Psoas muscle (tissue), 7 donors: ENCODE measurements at regions not wholly inside any gene's neighbourhood (a gene's known extent, or its start where the extent isn't known, plus 50 kb on each side); places are given as distances from the start of the nearest gene placed in this dataset.
A peak's percentile ranks its signal among the peaks of the same experiment; 100 is the strongest.

Experiments
- ATAC-seq, 4 donors: fragments of 200-7000 bp; cut with Tn5 transposase; one replicate each; pipeline ENCODE4 v1.9.1; 2020; ENCODE audit warnings: moderate library complexity in 3 of 4, mild to moderate bottlenecking in 2 of 4
- DNase-seq, 2 donors: peaks; one replicate each; pipeline ENCODE4 v3.0.0-alpha.2; 2020
- H3K27ac ChIP-seq: fragments of 200-600 bp; one replicate; pipeline ENCODE4 v1.8.0; 2022
- H3K27me3 ChIP-seq, 3 donors: fragments of 200-600 bp in 1 of 3; one replicate each; pipeline versions ENCODE4 v1.6.1 to v1.8.0; 2013 to 2022; ENCODE audit warnings: low read length in 2 of 3, mild to moderate bottlenecking in 2 of 3, moderate library complexity in 1 of 3; ENCODE audit not compliant: insufficient read depth in 3 of 3
- H3K36me3 ChIP-seq, 2 donors: fragments of 200-600 bp in 1 of 2; one replicate each; pipeline versions ENCODE4 v1.6.1 to v1.8.0; 2013 to 2022; ENCODE audit warnings: low read depth in 1 of 2, mild to moderate bottlenecking in 1 of 2, moderate library complexity in 1 of 2; ENCODE audit not compliant: insufficient read depth in 1 of 2
- H3K4me1 ChIP-seq: fragments of 200-600 bp; one replicate; pipeline ENCODE4 v1.8.0; 2022
- H3K4me3 ChIP-seq: fragments of 200-600 bp; one replicate; pipeline ENCODE4 v1.8.0; 2022; ENCODE audit warnings: mild to moderate bottlenecking
- H3K9me3 ChIP-seq: fragments of 200-600 bp; one replicate; pipeline ENCODE4 v1.8.0; 2022
- CTCF ChIP-seq: fragments of 200-600 bp; IDR thresholded peaks from one replicate; pipeline ENCODE4 v1.8.0; 2022; ENCODE audit warnings: antibody characterized with exemption
- WGBS, 3 donors: extraction: QIAGEN DNeasy Blood & Tissue Kit; methylation state at CpG; one replicate each; pipeline versions ENCODE4 v1.1.6 to v1.1.7; 2013; 5-methylcytosine and 5-hydroxymethylcytosine counted together
- intact Hi-C, 2 donors: fragments of 100-400 bp; cut with DNase I; formaldehyde crosslinking; loops; one replicate each; pipeline versions ENCODE4 v1.11.0 to v1.14.2; 2022
- donor health status: healthy with polysubstance abuse.
- donor health status: DM: no; HTN: no; CAD: no; lungs with moderate emphysema.
- donor health status: Bipolar disorder and iron deficiency.
- donor health status: healthy.
- donor health status: DM: yes; HTN: yes; CAD: no.
- donor health status: DM: no; HTN: no; CAD: no.
- donor health status: DM: yes; HTN: yes; CAD: no.

- intact Hi-C loops: no loop called here
- no peaks in the 10 kb centered on the region for H3K27me3 ChIP-seq
- 72 to 87% (median 73%) methylated on average over 41 of the region's 41 CpGs for WGBS, 3 donors
- H3K27ac ChIP-seq: no peak overlapping the region
- no peaks in the 10 kb centered on the region for H3K36me3 ChIP-seq
- TF ChIP-seq CTCF: no peak
- no peaks in the 10 kb centered on the region for H3K4me1 ChIP-seq
- no peak for ATAC-seq
- no peaks in the 10 kb centered on the region for H3K9me3 ChIP-seq
- DNase-seq: no peak
- H3K4me3 ChIP-seq: no peak overlapping the region
These were observed 85.9 kb upstream of the GSE1 start for GRCh38 chr16:85527042-85527766.

GRCh38 chr16:85527767-85528297 is 85.3 kb upstream of the GSE1 start:
- no peak for TF ChIP-seq CTCF
- 82 to 91% (median 83%) methylated on average over 11 of the region's 11 CpGs for WGBS, 3 donors
- Histone ChIP-seq H3K4me3 (no peak overlapping the region), H3K9me3 (no peaks in the 10 kb centered on the region), H3K27ac (no peak overlapping the region), H3K27me3 (no peaks in the 10 kb centered on the region), H3K4me1 (no peaks in the 10 kb centered on the region), H3K36me3 (no peaks in the 10 kb centered on the region)
- no peak for ATAC-seq
- intact Hi-C loops: no loop called here
- no peak for DNase-seq

GRCh38 chr16:85528528-85529387 is 84.4 kb upstream of the GSE1 start:
- ATAC-seq: peak in 2 of 4 donors; percentile 47 to 53

More at GRCh38 chr16:85528528-85529387, 84.4 kb upstream of the GSE1 start:
- H3K27me3 ChIP-seq: no peaks in the 10 kb centered on the region
- no peaks in the 10 kb centered on the region for H3K4me1 ChIP-seq
- TF ChIP-seq CTCF: peak; percentile 40
- H3K4me3 ChIP-seq: no peak overlapping the region
- H3K36me3 ChIP-seq: no peaks in the 10 kb centered on the region
- DNase-seq: no peak
- no peak overlapping the region for H3K27ac ChIP-seq
- H3K9me3 ChIP-seq: no peaks in the 10 kb centered on the region
- intact Hi-C loops: no loop called here
- WGBS, 3 donors: 84 to 87% (median 86%) methylated on average over 19 to 21 of the region's 21 CpGs
